ENCODE measurements at regions not wholly inside any gene's neighbourhood (a gene's known extent, or its start where the extent isn't known, plus 50 kb on each side); places are given as distances from the start of the nearest gene placed in this dataset.

DNA sequence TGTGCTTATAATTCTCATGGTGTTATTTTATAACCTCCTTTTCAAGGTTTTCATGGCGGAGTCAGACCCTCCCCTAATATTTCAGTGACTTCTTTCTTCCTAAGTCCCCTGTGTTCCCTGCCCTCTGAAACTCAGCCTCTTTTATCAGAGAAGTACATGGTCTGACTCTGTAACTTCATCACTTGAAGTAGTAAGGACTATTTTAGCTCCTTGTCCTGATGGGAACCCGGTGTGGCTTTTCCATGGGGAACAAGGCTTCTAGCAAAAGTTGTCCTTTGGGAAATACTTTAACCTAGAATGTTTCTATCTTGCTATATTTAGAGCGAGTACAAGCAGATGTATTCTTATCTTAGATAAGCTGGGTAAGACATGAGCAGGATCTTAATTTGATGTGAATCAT, 117.5 kb downstream of the TRIB2 start:
- H3K9me3 ChIP-seq (ENCODE audit: control insufficient read depth, insufficient read depth, low read length) = no peaks in the 10 kb centered on the region
- no peak overlapping the region for H3K4me3 ChIP-seq (ENCODE audit: low read depth, low read length)
- no peaks in the 10 kb centered on the region for H3K27me3 ChIP-seq (ENCODE audit: control insufficient read depth, insufficient read depth, low read length)
- no peaks in the 10 kb centered on the region for H3K4me1 ChIP-seq (ENCODE audit: control insufficient read depth, insufficient read depth, low read length)
- no peaks in the 10 kb centered on the region for H3K36me3 ChIP-seq (ENCODE audit: control insufficient read depth, insufficient read depth, low read length)
- no peak overlapping the region for H3K9ac ChIP-seq (ENCODE audit: low read depth, low read length)

DNA sequence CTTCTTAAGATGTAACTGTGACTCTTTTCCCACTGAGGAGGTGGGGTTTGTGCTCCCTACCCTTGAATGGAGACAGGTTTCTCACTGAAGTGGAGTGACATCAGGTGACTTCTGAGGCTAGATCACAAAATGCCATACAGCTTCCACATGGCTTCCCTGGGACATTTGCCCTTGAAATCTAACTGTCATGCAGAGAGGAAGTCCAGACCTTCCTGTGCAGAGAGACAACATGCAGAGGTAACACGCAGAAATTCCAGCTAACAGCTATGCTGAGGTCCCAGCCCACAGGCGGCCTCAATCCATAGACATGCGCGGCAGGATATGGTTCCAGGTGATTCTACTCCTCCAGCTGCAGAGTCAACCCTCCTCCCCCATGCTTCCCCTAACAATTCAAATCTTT, 119.0 kb downstream of the TRIB2 start:
- H3K36me3 ChIP-seq (ENCODE audit: control insufficient read depth, insufficient read depth, low read length) = no peaks in the 10 kb centered on the region
- no peaks in the 10 kb centered on the region for H3K9me3 ChIP-seq (ENCODE audit: control insufficient read depth, insufficient read depth, low read length)
- H3K9ac ChIP-seq (ENCODE audit: low read depth, low read length) = no peak overlapping the region
- H3K4me1 ChIP-seq (ENCODE audit: control insufficient read depth, insufficient read depth, low read length) = no peaks in the 10 kb centered on the region
- H3K27me3 ChIP-seq (ENCODE audit: control insufficient read depth, insufficient read depth, low read length) = no peaks in the 10 kb centered on the region
- no peak overlapping the region for H3K4me3 ChIP-seq (ENCODE audit: low read depth, low read length)

DNA sequence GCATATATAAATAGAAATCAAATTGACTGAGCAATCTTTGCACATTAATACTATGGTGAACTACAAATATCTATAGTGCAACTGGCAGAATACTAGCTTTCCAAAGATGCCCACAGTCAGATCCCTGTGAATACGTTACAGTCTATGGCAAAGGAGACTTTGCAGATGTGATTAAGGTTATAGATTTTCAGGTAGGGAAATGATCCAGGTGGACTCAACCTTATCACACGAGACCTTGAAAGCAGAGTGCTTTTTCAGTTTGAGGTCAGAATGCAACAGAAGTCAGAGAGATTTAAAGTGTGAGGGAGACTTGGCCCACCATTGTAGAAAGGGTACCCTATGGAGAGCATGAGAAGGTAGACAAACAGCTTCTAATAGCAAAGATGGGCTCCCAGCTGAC, 122.6 kb downstream of the TRIB2 start:
- no peak overlapping the region for H3K9ac ChIP-seq (ENCODE audit: low read depth, low read length)
- H3K27me3 ChIP-seq (ENCODE audit: control insufficient read depth, insufficient read depth, low read length) = no peaks in the 10 kb centered on the region
- H3K9me3 ChIP-seq (ENCODE audit: control insufficient read depth, insufficient read depth, low read length) = no peaks in the 10 kb centered on the region
- no peaks in the 10 kb centered on the region for H3K4me1 ChIP-seq (ENCODE audit: control insufficient read depth, insufficient read depth, low read length)
- no peaks in the 10 kb centered on the region for H3K36me3 ChIP-seq (ENCODE audit: control insufficient read depth, insufficient read depth, low read length)
- H3K4me3 ChIP-seq (ENCODE audit: low read depth, low read length) = no peak overlapping the region

DNA sequence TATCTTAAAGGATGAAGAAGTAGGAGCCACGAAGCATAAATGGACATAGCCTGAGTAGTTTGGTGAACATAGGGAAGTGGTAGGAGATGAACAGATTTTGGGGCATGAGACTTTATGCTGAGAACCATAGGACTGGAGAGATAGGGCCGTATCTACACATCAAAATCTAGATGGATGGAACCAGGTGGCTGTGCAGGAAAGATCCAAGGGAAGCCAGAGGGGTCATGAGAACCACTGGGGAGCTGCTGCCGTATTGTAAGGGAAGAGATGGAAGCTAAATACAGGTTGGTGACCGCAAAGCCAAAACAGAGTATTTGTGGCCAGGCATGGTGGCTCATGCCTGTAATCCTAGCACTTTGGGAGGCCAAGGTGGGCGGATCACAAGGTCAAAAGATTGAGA, 124.3 kb downstream of the TRIB2 start:
- Histone ChIP-seq H3K9me3 (ENCODE audit: control insufficient read depth, insufficient read depth, low read length) (no peaks in the 10 kb centered on the region), H3K4me3 (ENCODE audit: low read depth, low read length) (no peak overlapping the region), H3K9ac (ENCODE audit: low read depth, low read length) (no peak overlapping the region), H3K4me1 (ENCODE audit: control insufficient read depth, insufficient read depth, low read length) (no peaks in the 10 kb centered on the region), H3K27me3 (ENCODE audit: control insufficient read depth, insufficient read depth, low read length) (no peaks in the 10 kb centered on the region), H3K36me3 (ENCODE audit: control insufficient read depth, insufficient read depth, low read length) (no peaks in the 10 kb centered on the region)

DNA sequence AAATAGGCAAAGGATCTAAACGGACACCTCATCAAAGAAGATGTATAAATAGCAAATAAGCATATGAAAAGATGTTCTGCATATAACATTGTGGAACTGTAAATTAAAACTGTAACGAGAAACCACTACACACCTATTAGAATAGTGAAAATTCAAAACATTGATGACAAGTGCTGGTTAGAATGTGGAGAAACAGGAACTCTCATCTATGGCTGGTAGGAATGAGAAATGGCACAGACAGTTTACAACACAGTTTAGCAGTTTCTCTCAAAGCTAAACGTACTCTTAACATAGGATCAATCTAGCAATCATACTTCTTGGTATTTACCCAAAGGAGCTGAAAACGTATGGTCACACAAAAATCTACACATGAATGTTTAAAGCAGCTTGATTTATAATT, 126.2 kb downstream of the TRIB2 start:
- Histone ChIP-seq H3K27me3 (ENCODE audit: control insufficient read depth, insufficient read depth, low read length) (no peaks in the 10 kb centered on the region), H3K36me3 (ENCODE audit: control insufficient read depth, insufficient read depth, low read length) (no peaks in the 10 kb centered on the region), H3K4me3 (ENCODE audit: low read depth, low read length) (no peak overlapping the region), H3K4me1 (ENCODE audit: control insufficient read depth, insufficient read depth, low read length) (no peaks in the 10 kb centered on the region), H3K9ac (ENCODE audit: low read depth, low read length) (no peak overlapping the region), H3K9me3 (ENCODE audit: control insufficient read depth, insufficient read depth, low read length) (no peaks in the 10 kb centered on the region)

DNA sequence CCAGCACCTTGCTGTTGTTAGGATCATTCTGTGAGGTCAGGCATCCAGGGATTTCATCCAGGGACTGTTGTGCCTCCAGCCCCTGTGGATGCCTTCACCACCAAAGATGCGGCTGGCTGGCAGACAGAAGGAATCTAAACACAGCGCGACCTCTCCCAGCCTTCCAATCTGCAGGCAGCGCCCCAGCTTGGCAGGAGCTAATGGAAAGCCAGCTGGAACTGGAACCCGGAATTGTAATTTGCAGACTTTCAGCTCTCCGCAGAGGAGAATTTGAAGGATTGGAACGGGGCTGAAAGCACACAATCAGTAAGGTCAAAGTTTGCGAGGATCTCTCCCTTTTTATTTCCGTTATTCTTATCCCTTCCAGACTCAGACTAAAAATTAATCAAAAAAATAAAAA, 127.8 kb downstream of the TRIB2 start:
- H3K9ac ChIP-seq (ENCODE audit: low read depth, low read length) = no peak overlapping the region
- no peaks in the 10 kb centered on the region for H3K9me3 ChIP-seq (ENCODE audit: control insufficient read depth, insufficient read depth, low read length)
- H3K36me3 ChIP-seq (ENCODE audit: control insufficient read depth, insufficient read depth, low read length) = no peaks in the 10 kb centered on the region
- H3K4me1 ChIP-seq (ENCODE audit: control insufficient read depth, insufficient read depth, low read length) = no peaks in the 10 kb centered on the region
- H3K27me3 ChIP-seq (ENCODE audit: control insufficient read depth, insufficient read depth, low read length) = no peaks in the 10 kb centered on the region
- H3K4me3 ChIP-seq (ENCODE audit: low read depth, low read length) = no peak overlapping the region

DNA sequence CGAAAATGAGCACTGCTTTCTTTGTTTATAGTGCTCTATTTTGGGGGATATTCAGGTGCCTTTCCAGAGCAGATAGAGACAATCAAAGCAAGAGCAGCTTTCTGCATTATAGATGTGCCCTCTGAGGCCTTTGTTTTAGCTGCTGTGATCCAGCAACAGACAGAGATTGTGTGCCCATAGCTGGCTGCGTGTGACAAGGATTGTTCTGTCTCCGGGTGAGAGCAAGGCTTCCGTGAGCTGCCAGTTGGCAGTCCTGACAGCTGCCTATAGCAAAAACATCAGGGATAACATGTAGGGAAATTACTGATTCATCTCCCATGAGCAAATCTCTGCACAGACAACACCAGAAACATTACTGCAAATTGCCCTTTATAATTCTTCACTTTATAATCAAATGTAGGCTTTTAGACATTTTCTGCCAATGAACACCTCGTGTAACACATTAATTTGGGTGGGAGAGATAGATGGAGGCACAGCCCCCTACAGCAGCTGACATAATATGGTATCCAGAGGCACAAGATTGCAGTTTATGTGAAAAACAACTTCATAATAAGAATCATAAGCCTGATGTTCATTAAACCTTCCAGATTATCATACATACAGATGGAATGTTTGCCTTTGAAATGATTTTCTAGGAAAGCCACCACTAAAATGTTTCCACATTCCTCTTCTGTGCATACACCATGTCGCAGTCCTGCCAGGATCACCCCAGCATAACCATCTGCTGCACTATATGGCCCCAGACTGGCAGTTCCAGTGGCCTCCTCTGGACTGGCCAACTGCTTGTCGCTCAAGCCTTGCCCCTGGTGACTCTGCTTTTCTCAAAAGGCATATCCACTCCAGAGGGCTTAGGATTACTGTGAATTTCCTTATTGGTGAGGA, 131.2 kb downstream of the TRIB2 start:
- no peaks in the 10 kb centered on the region for H3K36me3 ChIP-seq (ENCODE audit: control insufficient read depth, insufficient read depth, low read length)
- H3K9ac ChIP-seq (ENCODE audit: low read depth, low read length) = no peak overlapping the region
- no peaks in the 10 kb centered on the region for H3K9me3 ChIP-seq (ENCODE audit: control insufficient read depth, insufficient read depth, low read length)
- H3K4me1 ChIP-seq (ENCODE audit: control insufficient read depth, insufficient read depth, low read length) = no peaks in the 10 kb centered on the region
- no peaks in the 10 kb centered on the region for H3K27me3 ChIP-seq (ENCODE audit: control insufficient read depth, insufficient read depth, low read length)
- H3K4me3 ChIP-seq (ENCODE audit: low read depth, low read length) = no peak overlapping the region

DNA sequence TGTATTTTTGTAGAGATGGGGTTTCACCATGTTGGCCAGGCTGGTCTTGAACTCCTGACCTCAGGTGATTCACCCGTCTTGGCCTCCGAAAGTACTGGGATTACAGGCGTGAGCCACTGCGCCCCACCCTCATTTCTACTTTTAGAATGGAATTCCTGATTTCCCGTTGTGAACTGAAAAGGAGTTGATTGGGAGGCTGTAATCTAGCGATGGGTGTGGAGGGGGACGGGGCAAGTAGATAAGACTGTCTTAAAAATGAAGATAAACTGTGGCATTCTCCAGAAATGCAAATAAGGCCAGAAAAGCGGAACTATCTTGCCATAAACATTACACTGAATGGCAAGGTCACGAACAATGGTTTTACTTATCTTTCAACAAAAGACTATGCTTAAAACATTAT, 135.4 kb downstream of the TRIB2 start:
- Histone ChIP-seq H3K9me3 (ENCODE audit: control insufficient read depth, insufficient read depth, low read length) (no peaks in the 10 kb centered on the region), H3K4me1 (ENCODE audit: control insufficient read depth, insufficient read depth, low read length) (no peaks in the 10 kb centered on the region), H3K4me3 (ENCODE audit: low read depth, low read length) (no peak overlapping the region), H3K9ac (ENCODE audit: low read depth, low read length) (no peak overlapping the region), H3K36me3 (ENCODE audit: control insufficient read depth, insufficient read depth, low read length) (no peaks in the 10 kb centered on the region), H3K27me3 (ENCODE audit: control insufficient read depth, insufficient read depth, low read length) (no peaks in the 10 kb centered on the region)

DNA sequence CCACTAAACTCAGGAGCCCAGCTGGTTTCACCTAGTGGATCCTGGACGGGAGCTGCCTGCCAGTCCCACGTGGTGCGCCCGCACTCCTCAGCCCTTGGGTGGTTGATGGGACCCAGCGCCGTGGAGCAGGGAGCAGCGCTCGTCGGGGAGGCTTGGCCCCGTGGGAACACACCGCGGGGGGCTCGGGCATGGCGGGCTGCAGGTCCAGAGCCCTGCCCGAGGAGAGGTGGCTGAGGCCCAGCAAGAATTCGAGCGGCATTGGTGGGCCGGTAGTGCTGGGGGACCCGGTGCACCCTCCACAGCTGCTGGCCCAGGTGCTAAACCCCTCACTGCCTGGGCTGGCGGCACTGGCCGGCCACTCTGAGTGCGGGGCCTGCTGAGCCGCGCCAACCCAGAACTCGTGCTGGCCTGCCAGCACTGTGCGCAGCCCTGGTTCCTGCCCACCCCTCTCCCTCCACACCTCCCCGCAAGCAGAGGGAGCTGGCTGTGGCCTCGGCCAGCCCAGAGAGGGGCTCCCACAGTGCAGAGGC, 137.3 kb downstream of the TRIB2 start:
- no peaks in the 10 kb centered on the region for H3K36me3 ChIP-seq (ENCODE audit: control insufficient read depth, insufficient read depth, low read length)

DNA sequence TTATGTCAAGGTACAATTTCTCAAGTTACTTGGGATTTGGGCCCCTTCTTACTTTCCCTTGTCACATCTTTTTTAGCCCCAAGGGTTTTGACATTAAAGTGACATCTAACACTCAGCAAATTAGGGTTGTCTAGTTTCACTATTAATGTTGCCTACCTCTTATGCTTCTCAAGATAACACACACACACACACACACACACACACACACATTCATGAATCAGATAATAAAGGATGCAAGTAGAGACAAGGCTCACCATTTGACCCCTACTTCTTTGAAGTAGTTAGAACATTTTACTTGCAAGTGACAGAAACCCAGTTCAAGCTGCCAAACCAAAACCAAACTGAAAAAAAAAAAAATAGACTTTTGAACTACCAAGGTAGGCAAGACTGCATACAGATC, 138.8 kb downstream of the TRIB2 start:
- Histone ChIP-seq H3K27me3 (ENCODE audit: control insufficient read depth, insufficient read depth, low read length) (no peaks in the 10 kb centered on the region), H3K9ac (ENCODE audit: low read depth, low read length) (no peak overlapping the region), H3K9me3 (ENCODE audit: control insufficient read depth, insufficient read depth, low read length) (no peaks in the 10 kb centered on the region), H3K4me1 (ENCODE audit: control insufficient read depth, insufficient read depth, low read length) (no peaks in the 10 kb centered on the region), H3K4me3 (ENCODE audit: low read depth, low read length) (no peak overlapping the region), H3K36me3 (ENCODE audit: control insufficient read depth, insufficient read depth, low read length) (no peaks in the 10 kb centered on the region)

More for the DNA sequence above, 137.3 kb downstream of the TRIB2 start:
- no peak overlapping the region for H3K9ac ChIP-seq (ENCODE audit: low read depth, low read length)
- no peaks in the 10 kb centered on the region for H3K4me1 ChIP-seq (ENCODE audit: control insufficient read depth, insufficient read depth, low read length)
- no peaks in the 10 kb centered on the region for H3K9me3 ChIP-seq (ENCODE audit: control insufficient read depth, insufficient read depth, low read length)
- H3K27me3 ChIP-seq (ENCODE audit: control insufficient read depth, insufficient read depth, low read length) = no peaks in the 10 kb centered on the region
- H3K4me3 ChIP-seq (ENCODE audit: low read depth, low read length) = no peak overlapping the region

DNA sequence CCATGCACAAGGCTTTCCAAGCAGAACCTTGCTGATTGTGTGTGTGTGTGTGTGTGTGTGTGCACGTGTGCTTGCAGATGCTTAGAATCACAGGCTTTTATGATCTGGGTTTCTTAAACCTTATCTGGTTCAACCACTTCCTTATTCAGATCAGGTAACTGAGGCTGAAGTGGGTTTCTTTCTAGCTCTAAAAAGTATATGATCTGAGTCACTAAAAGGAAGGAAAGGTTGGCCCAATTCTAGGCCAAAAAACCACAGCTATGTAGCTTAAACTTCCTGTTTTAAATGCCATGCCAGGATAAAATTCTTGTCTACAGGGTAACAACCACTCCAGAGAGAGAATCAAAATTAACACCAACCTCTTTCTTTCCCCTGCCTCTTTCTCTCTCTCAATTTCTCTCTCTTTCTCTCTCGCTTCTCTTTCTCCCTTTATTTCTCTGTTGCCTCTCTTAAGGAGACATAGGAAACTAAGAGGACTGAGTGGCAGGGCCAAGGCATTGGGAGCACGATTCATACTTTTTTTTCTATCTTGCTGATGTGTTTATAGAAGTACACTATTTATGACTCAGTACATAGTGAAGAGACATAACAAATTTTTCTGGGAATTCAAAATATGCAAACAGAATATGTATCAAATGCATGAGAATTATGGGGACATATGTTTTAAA, 140.3 kb downstream of the TRIB2 start:
- Histone ChIP-seq H3K27me3 (ENCODE audit: control insufficient read depth, insufficient read depth, low read length) (no peaks in the 10 kb centered on the region), H3K4me3 (ENCODE audit: low read depth, low read length) (no peak overlapping the region), H3K4me1 (ENCODE audit: control insufficient read depth, insufficient read depth, low read length) (no peaks in the 10 kb centered on the region), H3K9me3 (ENCODE audit: control insufficient read depth, insufficient read depth, low read length) (no peaks in the 10 kb centered on the region), H3K36me3 (ENCODE audit: control insufficient read depth, insufficient read depth, low read length) (no peaks in the 10 kb centered on the region), H3K9ac (ENCODE audit: low read depth, low read length) (no peak overlapping the region)

DNA sequence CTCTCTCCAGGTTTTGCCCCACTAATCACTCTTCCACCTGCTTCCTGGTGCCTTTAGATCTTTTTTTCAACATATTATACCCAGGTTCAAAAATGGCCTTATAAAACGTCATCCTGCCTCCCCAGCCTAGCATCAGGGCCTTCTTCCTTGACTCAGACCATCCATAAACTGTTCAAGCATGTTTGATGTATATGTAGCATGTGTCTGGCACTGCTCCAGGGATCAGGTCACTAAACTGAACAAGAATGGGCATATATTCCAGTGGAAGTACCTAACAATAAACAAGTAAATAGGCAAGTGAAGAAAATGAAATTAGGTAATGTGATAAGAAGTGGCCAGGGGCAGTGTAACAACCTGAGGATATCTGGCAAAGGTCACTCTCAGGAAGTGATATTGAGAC, 141.2 kb downstream of the TRIB2 start:
- H3K9ac ChIP-seq (ENCODE audit: low read depth, low read length) = no peak overlapping the region
- H3K4me3 ChIP-seq (ENCODE audit: low read depth, low read length) = no peak overlapping the region
- H3K9me3 ChIP-seq (ENCODE audit: control insufficient read depth, insufficient read depth, low read length) = no peaks in the 10 kb centered on the region
- H3K4me1 ChIP-seq (ENCODE audit: control insufficient read depth, insufficient read depth, low read length) = no peaks in the 10 kb centered on the region
- no peaks in the 10 kb centered on the region for H3K36me3 ChIP-seq (ENCODE audit: control insufficient read depth, insufficient read depth, low read length)
- H3K27me3 ChIP-seq (ENCODE audit: control insufficient read depth, insufficient read depth, low read length) = no peaks in the 10 kb centered on the region
